Neural cell (in vitro differentiated cells): ENCODE measurements at regions not wholly inside any gene's neighbourhood (a gene's known extent, or its start where the extent isn't known, plus 50 kb on each side); places are given as distances from the start of the nearest gene placed in this dataset.
"Not testable (repeated sequence)": the region's sequence is repeated elsewhere in the genome, so short reads cannot be mapped to it uniquely, and the experiment has no call there.

Source experiments
- H2AFZ ChIP-seq: fragments of 200-600, 300-800 bp; sonication (generic), shearing (Covaris generic); 2 replicates; pipeline ENCODE4 v1.6.0; 2014; ENCODE audit warnings: low read depth, mild to moderate bottlenecking, antibody characterized with exemption, low read length, moderate library complexity
- H3F3A ChIP-seq: fragments of 200-600 bp; shearing (Covaris generic); 2 replicates; pipeline ENCODE4 v1.6.1; 2016; ENCODE audit warnings: mild to moderate bottlenecking, moderate library complexity, mixed read lengths, antibody characterized with exemption, low read length; ENCODE audit not compliant: insufficient read depth, poor library complexity, severe bottlenecking
- H3K27ac ChIP-seq: fragments of 200-600, 300-800 bp; sonication (generic), shearing (Covaris generic); 2 replicates; pipeline ENCODE4 v1.5.1; 2014; ENCODE audit warnings: mild to moderate bottlenecking, low read length, moderate library complexity
- H3K27me3 ChIP-seq: fragments of 300-800, 200-600 bp; sonication (generic), shearing (Covaris generic); 2 replicates; pipeline ENCODE4 v1.6.0; 2014; ENCODE audit warnings: mild to moderate bottlenecking, low read depth, low read length, moderate library complexity; ENCODE audit not compliant: insufficient read depth
- H3K36me3 ChIP-seq: fragments of 300-800, 200-600 bp; sonication (generic), shearing (Covaris generic); 2 replicates; pipeline ENCODE4 v1.5.1; 2014; ENCODE audit warnings: mild to moderate bottlenecking, antibody characterized with exemption, low read length, moderate library complexity; ENCODE audit not compliant: insufficient read depth
- H3K4me2 ChIP-seq: fragments of 300-800, 200-600 bp; sonication (generic), shearing (Covaris generic); 2 replicates; pipeline ENCODE4 v1.6.0; 2014; ENCODE audit warnings: mild to moderate bottlenecking, low read length
- H3K4me3 ChIP-seq: fragments of 300-800, 200-600 bp; sonication (generic), shearing (Covaris generic); 2 replicates; pipeline ENCODE4 v1.5.1; 2014; ENCODE audit warnings: mild to moderate bottlenecking, low read length, moderate library complexity
- H3K79me2 ChIP-seq: fragments of 200-600 bp; shearing (Covaris generic); replicated peaks from 2 replicates; pipeline ENCODE4 v1.6.0; 2014; ENCODE audit warnings: mild to moderate bottlenecking, low read length, moderate library complexity; ENCODE audit not compliant: insufficient read depth
- H3K9ac ChIP-seq: fragments of 300-800, 200-600 bp; sonication (generic), shearing (Covaris generic); 2 replicates; pipeline ENCODE4 v1.6.1; 2016; ENCODE audit warnings: mild to moderate bottlenecking, low read length, mixed read lengths
- H3K9me2 ChIP-seq: fragments of 200-600 bp; shearing (Covaris generic); 2 replicates; pipeline ENCODE4 v1.6.1; 2016; ENCODE audit warnings: mild to moderate bottlenecking, low read length, mixed read lengths; ENCODE audit not compliant: insufficient read depth
- H3K9me3 ChIP-seq: fragments of 200-600, 300-800 bp; sonication (generic), shearing (Covaris generic); 2 replicates; pipeline ENCODE4 v1.6.1; 2016; ENCODE audit warnings: mild to moderate bottlenecking, mixed run types, low read length, moderate library complexity, mixed read lengths
- H4K20me1 ChIP-seq: fragments of 200-600 bp; shearing (Covaris generic); 2 replicates; pipeline ENCODE4 v1.6.1; 2016; ENCODE audit warnings: mild to moderate bottlenecking, mixed run types; ENCODE audit not compliant: insufficient read depth
- CTCF ChIP-seq: fragments of 450-650 bp; IDR thresholded peaks from 2 replicates; pipeline ENCODE4 v1.5.1; 2014; ENCODE audit warnings: antibody characterized with exemption, mild to moderate bottlenecking, moderate library complexity; ENCODE audit not compliant: poor library complexity, severe bottlenecking
- EP300 ChIP-seq: fragments of 450-650 bp; conservative IDR thresholded peaks from 2 replicates; pipeline ENCODE4 v1.6.1; 2014; ENCODE audit warnings: antibody characterized with exemption, mild to moderate bottlenecking, moderate library complexity; ENCODE audit not compliant: poor library complexity, severe bottlenecking
- EZH2 ChIP-seq: fragments of 200-600, 300-800 bp; shearing (Covaris generic), sonication (generic); IDR thresholded peaks from 2 replicates; pipeline ENCODE4 v1.6.1; 2014; ENCODE audit warnings: antibody characterized with exemption, low read length, borderline replicate concordance, mild to moderate bottlenecking; ENCODE audit not compliant: insufficient read depth, poor library complexity, severe bottlenecking
- MXI1 ChIP-seq: fragments of 450-650 bp; conservative IDR thresholded peaks from 2 replicates; pipeline ENCODE4 v1.6.1; 2014; ENCODE audit warnings: antibody characterized with exemption, mild to moderate bottlenecking; ENCODE audit not compliant: poor library complexity, severe bottlenecking
- POLR2AphosphoS5 ChIP-seq: IDR thresholded peaks from 2 replicates; pipeline ENCODE4 v1.6.1; 2012
- RAD21 ChIP-seq: fragments of 450-650 bp; conservative IDR thresholded peaks from 2 replicates; pipeline ENCODE4 v1.6.1; 2014; ENCODE audit warnings: antibody characterized with exemption, mild to moderate bottlenecking, moderate library complexity
- REST ChIP-seq: IDR thresholded peaks from 2 replicates; pipeline ENCODE4 v1.6.1; 2012; ENCODE audit warnings: borderline replicate concordance
- SMC3 ChIP-seq: fragments of 450-650 bp; conservative IDR thresholded peaks from 2 replicates; pipeline ENCODE4 v1.6.1; 2014; ENCODE audit warnings: antibody characterized with exemption, mild to moderate bottlenecking, moderate library complexity; ENCODE audit not compliant: poor library complexity
- TAF1 ChIP-seq: IDR thresholded peaks from 2 replicates; pipeline ENCODE4 v1.6.1; 2012; ENCODE audit warnings: low read depth

- TF ChIP-seq CTCF (no peak), TAF1 (no peak), SMC3 (no peak), EZH2 (no peak), MXI1 (no peak), POLR2AphosphoS5 (no peak), EP300 (no peak), REST (no peak), RAD21 (no peak)
- H3K9me3 ChIP-seq = peaks cover 3% of the 10 kb centered on the region
- no peaks in the 10 kb centered on the region for H3K27me3 ChIP-seq
- H3K79me2 ChIP-seq = no peaks in the 10 kb centered on the region
- no peak overlapping the region for H3K27ac ChIP-seq
- no peaks in the 10 kb centered on the region for H3K36me3 ChIP-seq
- H3K9me2 ChIP-seq = no peaks in the 10 kb centered on the region
- no peak overlapping the region for H3K4me2 ChIP-seq
- no peak overlapping the region for H3K4me3 ChIP-seq
- no peaks in the 10 kb centered on the region for H3F3A ChIP-seq
- H3K9ac ChIP-seq = no peak overlapping the region
- H2AFZ ChIP-seq = no peak overlapping the region
- no peaks in the 10 kb centered on the region for H4K20me1 ChIP-seq
These were observed 346.4 kb upstream of the CDH5 start for GRCh38 chr16:66020046-66020445.

GRCh38 chr16:66019502-66019901, 347.0 kb upstream of the CDH5 start:
- H3K4me3 ChIP-seq = not testable (repeated sequence)

GRCh38 chr16:66014221-66014620, 352.3 kb upstream of the CDH5 start:
- no peaks in the 10 kb centered on the region for H3F3A ChIP-seq
- H3K4me2 ChIP-seq = no peak overlapping the region
- no peak overlapping the region for H3K9ac ChIP-seq
- no peak overlapping the region for H2AFZ ChIP-seq
- no peaks in the 10 kb centered on the region for H3K9me2 ChIP-seq
- no peaks in the 10 kb centered on the region for H3K27me3 ChIP-seq
- no peak overlapping the region for H3K4me3 ChIP-seq
- no peak for TF ChIP-seq CTCF
- TF ChIP-seq MXI1 = no peak
- no peak for TF ChIP-seq SMC3
- no peak for TF ChIP-seq RAD21
- TF ChIP-seq EZH2 = no peak
- no peak for TF ChIP-seq REST
- TF ChIP-seq POLR2AphosphoS5 = no peak
- TF ChIP-seq EP300 = no peak
- TF ChIP-seq TAF1 = no peak
- no peaks in the 10 kb centered on the region for H3K9me3 ChIP-seq
- no peaks in the 10 kb centered on the region for H3K79me2 ChIP-seq
- no peak overlapping the region for H3K27ac ChIP-seq
- H4K20me1 ChIP-seq = no peaks in the 10 kb centered on the region
- no peaks in the 10 kb centered on the region for H3K36me3 ChIP-seq

More at GRCh38 chr16:66019502-66019901, 347.0 kb upstream of the CDH5 start:
- not testable (repeated sequence) for H3F3A ChIP-seq, H3K9me2 ChIP-seq, H3K79me2 ChIP-seq, H3K9ac ChIP-seq, H3K27ac ChIP-seq, H3K9me3 ChIP-seq, H2AFZ ChIP-seq, H3K27me3 ChIP-seq, H3K36me3 ChIP-seq, H4K20me1 ChIP-seq, H3K4me2 ChIP-seq
